ENCODE measurements at regions not wholly inside any gene's neighbourhood (a gene's known extent, or its start where the extent isn't known, plus 50 kb on each side); places are given as distances from the start of the nearest gene placed in this dataset.

DNA sequence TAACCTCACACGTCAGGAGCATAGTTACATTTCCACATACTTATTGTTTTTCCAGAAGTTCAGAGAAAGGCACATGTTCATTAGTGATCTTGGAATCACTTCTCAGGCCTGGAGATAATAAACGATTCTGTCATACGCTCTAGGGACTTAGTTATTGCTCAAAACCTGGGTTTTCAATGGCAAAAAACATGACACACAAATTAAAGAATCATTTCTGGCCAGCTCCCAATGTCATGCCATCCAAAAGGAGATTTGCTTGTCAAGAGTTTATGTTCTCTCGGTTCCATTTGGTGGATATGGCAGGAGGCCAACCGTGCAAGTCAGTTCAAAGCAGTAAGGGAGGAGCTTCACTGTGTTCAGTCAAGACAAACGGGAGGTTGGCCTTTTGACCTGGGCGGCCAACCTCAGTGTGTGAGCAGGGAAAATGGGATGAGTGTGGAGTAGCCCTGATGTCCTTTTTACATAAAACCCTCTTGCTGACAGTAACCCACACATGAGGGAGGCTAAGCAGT lies 123.4 kb downstream of the NXNL2 start:
- no peaks in the 10 kb centered on the region for H3K9me3 ChIP-seq (ENCODE audit: low read length)
- no peak overlapping the region for H3K4me3 ChIP-seq (replicated peaks in 1 of 3; ENCODE audit: insufficient read depth in 1 of 3, low read depth in 2 of 3, low read length in 3 of 3)
- POLR2A ChIA-PET, result no interaction called here
- BruUV-seq (replicated peaks), result no TSS peak
- no peak for FAIRE-seq
- no peaks in the 10 kb centered on the region for H4K20me1 ChIP-seq (ENCODE audit: insufficient read depth, low read length)
- in situ Hi-C loops (cut with HindIII; ENCODE audit: extremely low pct_ligation_motif_present, low pct_unique_long_range_greater_than_20kb) (no loop called here), intact Hi-C loops (cut with micrococcal nuclease; ENCODE audit: unreplicated experiment) (no loop called here)
- H3K27me3 ChIP-seq (ENCODE audit: control insufficient read depth in 1 of 2, insufficient read depth in 2 of 2, low read length in 2 of 2), result no peaks in the 10 kb centered on the region
- 22% methylated on average over 7 of the region's 7 CpGs for WGBS (ENCODE audit: low lambda C conversion rate)
- no peaks in the 10 kb centered on the region for H3K79me2 ChIP-seq (ENCODE audit: insufficient read depth, low read length)
- H2AFZ ChIP-seq (ENCODE audit: low read length), result no peak overlapping the region
- no peak for DNase-seq (ENCODE audit: low spot score)
- no peak for ATAC-seq
- H3K4me2 ChIP-seq (ENCODE audit: low read depth, low read length), result no peak overlapping the region
- H3K27ac ChIP-seq (ENCODE audit: extremely low read length, insufficient read depth, low read length), result no peak overlapping the region
- no peaks in the 10 kb centered on the region for H3K36me3 ChIP-seq (replicated peaks in 1 of 2; ENCODE audit: control insufficient read depth in 1 of 2, insufficient read depth in 2 of 2, low read length in 2 of 2)
- no peak overlapping the region for H3K9ac ChIP-seq (ENCODE audit: insufficient read depth, low read depth, low read length)
- CTCF ChIA-PET (ENCODE audit: low intra/inter-chr PET ratio, low total read pairs), result no interaction called here
- H3K4me1 ChIP-seq (ENCODE audit: insufficient read depth, low read length), result peaks cover 12% of the 10 kb centered on the region
- TF ChIP-seq ZNF773 (CRISPR knock-in tag; IDR thresholded peaks at IDR 0.05; ENCODE audit: borderline replicate concordance) (no peak), ZNF629 (CRISPR knock-in tag; conservative IDR thresholded peaks at IDR 0.05) (peak; percentile 74)

DNA sequence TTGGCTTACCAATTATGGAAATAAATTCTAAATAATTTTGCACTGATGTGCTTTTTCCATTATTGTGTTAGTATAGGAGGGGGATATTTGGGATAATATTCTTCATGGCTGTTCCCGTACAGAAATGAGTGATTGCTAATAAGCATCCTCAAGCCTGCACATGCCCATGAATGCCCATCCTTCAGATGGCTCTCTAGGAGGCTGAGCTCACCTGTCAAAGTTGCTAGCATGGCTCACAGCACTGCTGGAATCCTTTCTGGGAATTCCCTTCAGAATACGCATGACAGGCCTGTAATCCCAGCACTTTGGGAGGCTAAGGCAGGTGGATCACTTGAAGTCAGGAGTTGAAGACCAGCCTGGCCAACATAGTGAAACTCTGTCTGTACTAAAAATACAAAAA lies 124.1 kb downstream of the NXNL2 start:
- ATAC-seq, result no peak
- ChIA-PET CTCF (ENCODE audit: low intra/inter-chr PET ratio, low total read pairs) (no interaction called here), POLR2A (no interaction called here)
- no peak overlapping the region for H3K27ac ChIP-seq (ENCODE audit: extremely low read length, insufficient read depth, low read length)
- intact Hi-C loops (cut with micrococcal nuclease; ENCODE audit: unreplicated experiment), result no loop called here
- H2AFZ ChIP-seq (ENCODE audit: low read length), result no peak overlapping the region
- DNase-seq (ENCODE audit: low spot score), result no peak
- no peaks in the 10 kb centered on the region for H3K27me3 ChIP-seq (ENCODE audit: control insufficient read depth in 1 of 2, insufficient read depth in 2 of 2, low read length in 2 of 2)
- FAIRE-seq, result no peak
- no peaks in the 10 kb centered on the region for H3K9me3 ChIP-seq (ENCODE audit: low read length)
- H3K4me1 ChIP-seq (ENCODE audit: insufficient read depth, low read length), result peaks cover 12% of the 10 kb centered on the region
- H3K79me2 ChIP-seq (ENCODE audit: insufficient read depth, low read length), result no peaks in the 10 kb centered on the region
- H3K36me3 ChIP-seq (replicated peaks in 1 of 2; ENCODE audit: control insufficient read depth in 1 of 2, insufficient read depth in 2 of 2, low read length in 2 of 2), result no peaks in the 10 kb centered on the region
- no peak overlapping the region for H3K4me3 ChIP-seq (replicated peaks in 1 of 3; ENCODE audit: insufficient read depth in 1 of 3, low read depth in 2 of 3, low read length in 3 of 3)
- BruUV-seq (replicated peaks), result no TSS peak
- H4K20me1 ChIP-seq (ENCODE audit: insufficient read depth, low read length), result no peaks in the 10 kb centered on the region
- H3K4me2 ChIP-seq (ENCODE audit: low read depth, low read length), result no peak overlapping the region
- 92% methylated on average over 2 of the region's 2 CpGs for WGBS (ENCODE audit: low lambda C conversion rate)
- in situ Hi-C loops (cut with HindIII; ENCODE audit: extremely low pct_ligation_motif_present, low pct_unique_long_range_greater_than_20kb), result no loop called here
- H3K9ac ChIP-seq (ENCODE audit: insufficient read depth, low read depth, low read length), result no peak overlapping the region
- TF ChIP-seq, protein P1, sequence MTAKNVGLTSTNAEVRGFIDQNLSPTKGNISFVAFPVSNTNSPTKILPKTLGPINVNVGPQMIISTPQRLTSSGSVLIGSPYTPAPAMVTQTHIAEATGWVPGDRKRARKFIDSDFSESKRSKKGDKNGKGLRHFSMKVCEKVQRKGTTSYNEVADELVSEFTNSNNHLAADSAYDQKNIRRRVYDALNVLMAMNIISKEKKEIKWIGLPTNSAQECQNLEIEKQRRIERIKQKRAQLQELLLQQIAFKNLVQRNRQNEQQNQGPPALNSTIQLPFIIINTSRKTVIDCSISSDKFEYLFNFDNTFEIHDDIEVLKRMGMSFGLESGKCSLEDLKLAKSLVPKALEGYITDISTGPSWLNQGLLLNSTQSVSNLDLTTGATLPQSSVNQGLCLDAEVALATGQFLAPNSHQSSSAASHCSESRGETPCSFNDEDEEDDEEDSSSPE (CRISPR knock-in tag; IDR thresholded peaks at IDR 0.05), result no peak
- TF ChIP-seq CHD4 (IDR thresholded peaks at IDR 0.05; ENCODE audit: borderline replicate concordance, low read length), result no peak
- no peak for TF ChIP-seq NCOA5 (CRISPR knock-in tag; IDR thresholded peaks at IDR 0.05)
- TF ChIP-seq RFX1 (IDR thresholded peaks at IDR 0.05), result no peak
- no peak for TF ChIP-seq ZBTB42 (CRISPR knock-in tag; IDR thresholded peaks at IDR 0.05)
- no peak for TF ChIP-seq ZNF776 (CRISPR knock-in tag; IDR thresholded peaks at IDR 0.05)
- TF ChIP-seq TCF12 (IDR thresholded peaks at IDR 0.05), result no peak
- TF ChIP-seq TCF12 (CRISPR knock-in tag; IDR thresholded peaks at IDR 0.05), result no peak
- TF ChIP-seq KDM2A (CRISPR knock-in tag; IDR thresholded peaks at IDR 0.05; ENCODE audit: borderline replicate concordance, low read depth), result no peak
- TF ChIP-seq, protein P2, sequence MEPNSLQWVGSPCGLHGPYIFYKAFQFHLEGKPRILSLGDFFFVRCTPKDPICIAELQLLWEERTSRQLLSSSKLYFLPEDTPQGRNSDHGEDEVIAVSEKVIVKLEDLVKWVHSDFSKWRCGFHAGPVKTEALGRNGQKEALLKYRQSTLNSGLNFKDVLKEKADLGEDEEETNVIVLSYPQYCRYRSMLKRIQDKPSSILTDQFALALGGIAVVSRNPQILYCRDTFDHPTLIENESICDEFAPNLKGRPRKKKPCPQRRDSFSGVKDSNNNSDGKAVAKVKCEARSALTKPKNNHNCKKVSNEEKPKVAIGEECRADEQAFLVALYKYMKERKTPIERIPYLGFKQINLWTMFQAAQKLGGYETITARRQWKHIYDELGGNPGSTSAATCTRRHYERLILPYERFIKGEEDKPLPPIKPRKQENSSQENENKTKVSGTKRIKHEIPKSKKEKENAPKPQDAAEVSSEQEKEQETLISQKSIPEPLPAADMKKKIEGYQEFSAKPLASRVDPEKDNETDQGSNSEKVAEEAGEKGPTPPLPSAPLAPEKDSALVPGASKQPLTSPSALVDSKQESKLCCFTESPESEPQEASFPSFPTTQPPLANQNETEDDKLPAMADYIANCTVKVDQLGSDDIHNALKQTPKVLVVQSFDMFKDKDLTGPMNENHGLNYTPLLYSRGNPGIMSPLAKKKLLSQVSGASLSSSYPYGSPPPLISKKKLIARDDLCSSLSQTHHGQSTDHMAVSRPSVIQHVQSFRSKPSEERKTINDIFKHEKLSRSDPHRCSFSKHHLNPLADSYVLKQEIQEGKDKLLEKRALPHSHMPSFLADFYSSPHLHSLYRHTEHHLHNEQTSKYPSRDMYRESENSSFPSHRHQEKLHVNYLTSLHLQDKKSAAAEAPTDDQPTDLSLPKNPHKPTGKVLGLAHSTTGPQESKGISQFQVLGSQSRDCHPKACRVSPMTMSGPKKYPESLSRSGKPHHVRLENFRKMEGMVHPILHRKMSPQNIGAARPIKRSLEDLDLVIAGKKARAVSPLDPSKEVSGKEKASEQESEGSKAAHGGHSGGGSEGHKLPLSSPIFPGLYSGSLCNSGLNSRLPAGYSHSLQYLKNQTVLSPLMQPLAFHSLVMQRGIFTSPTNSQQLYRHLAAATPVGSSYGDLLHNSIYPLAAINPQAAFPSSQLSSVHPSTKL (CRISPR knock-in tag; IDR thresholded peaks at IDR 0.05), result no peak
- TF ChIP-seq, protein P3, sequence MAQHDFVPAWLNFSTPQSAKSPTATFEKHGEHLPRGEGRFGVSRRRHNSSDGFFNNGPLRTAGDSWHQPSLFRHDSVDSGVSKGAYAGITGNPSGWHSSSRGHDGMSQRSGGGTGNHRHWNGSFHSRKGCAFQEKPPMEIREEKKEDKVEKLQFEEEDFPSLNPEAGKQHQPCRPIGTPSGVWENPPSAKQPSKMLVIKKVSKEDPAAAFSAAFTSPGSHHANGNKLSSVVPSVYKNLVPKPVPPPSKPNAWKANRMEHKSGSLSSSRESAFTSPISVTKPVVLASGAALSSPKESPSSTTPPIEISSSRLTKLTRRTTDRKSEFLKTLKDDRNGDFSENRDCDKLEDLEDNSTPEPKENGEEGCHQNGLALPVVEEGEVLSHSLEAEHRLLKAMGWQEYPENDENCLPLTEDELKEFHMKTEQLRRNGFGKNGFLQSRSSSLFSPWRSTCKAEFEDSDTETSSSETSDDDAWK (CRISPR knock-in tag; IDR thresholded peaks at IDR 0.05), result no peak
- no peak for TF ChIP-seq PAX8 (CRISPR knock-in tag; IDR thresholded peaks at IDR 0.05; ENCODE audit: borderline replicate concordance)
